Epithelial cell of proximal tubule (primary cell): ENCODE measurements at regions not wholly inside any gene's neighbourhood (a gene's known extent, or its start where the extent isn't known, plus 50 kb on each side); places are given as distances from the start of the nearest gene placed in this dataset.

ENCODE experiments used
- DNase-seq: peaks from one replicate; pipeline ENCODE4 v3.0.0-alpha.2; 2011; ENCODE audit warnings: low read depth
- H3K4me3 ChIP-seq: 2 replicates; pipeline ENCODE4 v1.5.1; 2011; ENCODE audit warnings: low read depth, mild to moderate bottlenecking, low read length
- TF ChIP-seq, protein P1 (sequence below): conservative IDR thresholded peaks from 2 replicates; pipeline ENCODE4 v1.5.1; 2012; ENCODE audit warnings: low read depth, mild to moderate bottlenecking, low read length

- no peak for DNase-seq
- TF ChIP-seq, protein P1, sequence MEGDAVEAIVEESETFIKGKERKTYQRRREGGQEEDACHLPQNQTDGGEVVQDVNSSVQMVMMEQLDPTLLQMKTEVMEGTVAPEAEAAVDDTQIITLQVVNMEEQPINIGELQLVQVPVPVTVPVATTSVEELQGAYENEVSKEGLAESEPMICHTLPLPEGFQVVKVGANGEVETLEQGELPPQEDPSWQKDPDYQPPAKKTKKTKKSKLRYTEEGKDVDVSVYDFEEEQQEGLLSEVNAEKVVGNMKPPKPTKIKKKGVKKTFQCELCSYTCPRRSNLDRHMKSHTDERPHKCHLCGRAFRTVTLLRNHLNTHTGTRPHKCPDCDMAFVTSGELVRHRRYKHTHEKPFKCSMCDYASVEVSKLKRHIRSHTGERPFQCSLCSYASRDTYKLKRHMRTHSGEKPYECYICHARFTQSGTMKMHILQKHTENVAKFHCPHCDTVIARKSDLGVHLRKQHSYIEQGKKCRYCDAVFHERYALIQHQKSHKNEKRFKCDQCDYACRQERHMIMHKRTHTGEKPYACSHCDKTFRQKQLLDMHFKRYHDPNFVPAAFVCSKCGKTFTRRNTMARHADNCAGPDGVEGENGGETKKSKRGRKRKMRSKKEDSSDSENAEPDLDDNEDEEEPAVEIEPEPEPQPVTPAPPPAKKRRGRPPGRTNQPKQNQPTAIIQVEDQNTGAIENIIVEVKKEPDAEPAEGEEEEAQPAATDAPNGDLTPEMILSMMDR, result no peak
- no peak overlapping the region for H3K4me3 ChIP-seq
Measured at GRCh38 chr7:113402005-113402404, 283.7 kb upstream of the SMIM30 start.

GRCh38 chr7:113394856-113395255 lies 276.5 kb upstream of the SMIM30 start:
- no peak for DNase-seq
- H3K4me3 ChIP-seq, result no peak overlapping the region
- TF ChIP-seq, protein P1, result no peak

GRCh38 chr7:113392841-113393540 lies 274.6 kb upstream of the SMIM30 start:
- DNase-seq, result no peak
- H3K4me3 ChIP-seq, result no peak overlapping the region
- TF ChIP-seq, protein P1, result no peak

DNA sequence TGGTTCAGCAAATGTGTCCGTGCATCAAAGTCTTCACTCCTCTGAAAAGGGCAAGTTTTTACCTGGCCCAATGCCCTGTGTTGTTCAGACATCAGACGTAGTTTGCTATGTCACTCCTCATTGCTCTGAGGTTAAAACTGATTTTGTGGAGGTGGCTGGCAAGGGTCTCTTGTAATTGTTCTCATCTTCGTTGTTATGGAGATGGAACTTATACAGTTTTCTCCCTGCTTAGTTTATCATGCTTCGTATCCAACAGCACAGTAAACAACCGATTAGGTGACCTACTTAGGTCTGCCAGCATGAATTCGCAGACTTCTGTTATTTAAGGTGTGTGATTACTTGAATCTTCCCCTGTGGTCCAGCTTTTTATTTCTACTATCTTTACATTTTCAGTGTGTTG lies 274.1 kb upstream of the SMIM30 start:
- no peak for DNase-seq
- TF ChIP-seq, protein P1, result no peak
- H3K4me3 ChIP-seq, result no peak overlapping the region

- TF ChIP-seq, protein P1, result no peak
- H3K4me3 ChIP-seq, result no peak overlapping the region
- DNase-seq, result no peak
Measured at GRCh38 chr7:113389112-113389646, 270.8 kb upstream of the SMIM30 start.

DNA sequence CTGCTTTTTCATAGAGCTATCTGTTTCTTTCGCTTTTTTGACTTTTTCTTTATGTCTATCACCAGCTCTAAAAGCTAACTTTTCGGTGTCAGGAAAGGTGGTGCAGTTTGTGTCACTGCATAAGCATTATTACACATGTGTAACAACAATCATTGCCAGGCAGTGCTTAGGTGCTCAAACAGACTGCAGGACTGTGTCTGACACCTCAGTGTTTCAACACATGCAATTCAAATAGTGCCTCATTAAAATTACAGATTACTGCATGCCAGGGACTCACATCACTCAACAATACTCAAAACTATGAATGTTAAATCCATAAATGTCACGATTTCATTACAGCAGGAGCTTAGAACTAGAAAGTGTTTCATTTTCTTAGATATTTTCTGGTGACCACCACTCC lies 265.3 kb upstream of the SMIM30 start:
- TF ChIP-seq, protein P1, result no peak
- DNase-seq, result no peak
- no peak overlapping the region for H3K4me3 ChIP-seq

DNA sequence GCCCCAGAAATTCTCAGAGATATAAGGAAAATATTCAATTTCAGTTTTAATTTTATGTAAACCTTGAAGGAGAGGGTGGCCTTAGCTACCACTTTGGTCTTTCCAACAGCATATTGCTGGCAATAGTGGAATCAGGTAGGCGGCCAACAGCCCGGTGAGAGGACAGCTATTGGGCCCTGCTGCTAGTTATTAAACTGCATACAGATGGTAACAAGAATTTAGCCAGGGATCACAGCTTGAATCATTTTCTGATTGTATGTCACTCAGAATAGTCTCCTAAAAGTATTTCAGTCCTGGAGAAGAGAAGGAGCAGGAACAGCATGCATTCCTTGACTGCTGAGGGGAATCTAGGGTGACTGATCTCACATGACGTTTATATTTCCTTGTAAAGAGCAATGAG lies 261.4 kb upstream of the SMIM30 start:
- no peak overlapping the region for H3K4me3 ChIP-seq
- DNase-seq, result no peak
- TF ChIP-seq, protein P1, result no peak
